Subcutaneous abdominal adipose tissue (tissue), 5 donors: ENCODE measurements at regions not wholly inside any gene's neighbourhood (a gene's known extent, or its start where the extent isn't known, plus 50 kb on each side); places are given as distances from the start of the nearest gene placed in this dataset.
"Not testable (repeated sequence)": the region's sequence is repeated elsewhere in the genome, so short reads cannot be mapped to it uniquely, and the experiment has no call there.

Experiments
- H3K27ac ChIP-seq: one replicate; pipeline ENCODE4 v1.7.0; 2013; ENCODE audit warnings: low read depth, mild to moderate bottlenecking, inconsistent platforms, low read length, moderate library complexity
- H3K27me3 ChIP-seq, 5 donors: one replicate each; pipeline ENCODE4 v1.7.0; 2013; ENCODE audit warnings: low read length in 5 of 5, inconsistent platforms in 1 of 5; ENCODE audit not compliant: control insufficient read depth in 5 of 5, insufficient read depth in 4 of 5
- H3K36me3 ChIP-seq, 5 donors: one replicate each; pipeline ENCODE4 v1.7.0; 2013; ENCODE audit warnings: low read length in 5 of 5; ENCODE audit not compliant: control insufficient read depth in 5 of 5, insufficient read depth in 5 of 5
- H3K4me1 ChIP-seq, 5 donors: one replicate each; pipeline ENCODE4 v1.7.0; 2013; ENCODE audit warnings: low read length in 5 of 5, mild to moderate bottlenecking in 3 of 5, moderate library complexity in 1 of 5; ENCODE audit not compliant: control insufficient read depth in 5 of 5, insufficient read depth in 5 of 5
- H3K4me3 ChIP-seq, 5 donors: one replicate each; pipeline ENCODE4 v1.7.0; 2013; ENCODE audit warnings: low read length in 5 of 5, low read depth in 1 of 5
- H3K9ac ChIP-seq, 5 donors: one replicate each; pipeline ENCODE4 v1.7.0; 2013; ENCODE audit warnings: low read length in 5 of 5, mild to moderate bottlenecking in 4 of 5, moderate library complexity in 3 of 5
- H3K9me3 ChIP-seq, 5 donors: one replicate each; pipeline ENCODE4 v1.7.0; 2013; ENCODE audit warnings: low read length in 5 of 5; ENCODE audit not compliant: control insufficient read depth in 5 of 5
- donor health status: healthy.
- donor health status: healthy.
- donor health status: healthy.
- donor health status: healthy.
- donor health status: healthy.

DNA sequence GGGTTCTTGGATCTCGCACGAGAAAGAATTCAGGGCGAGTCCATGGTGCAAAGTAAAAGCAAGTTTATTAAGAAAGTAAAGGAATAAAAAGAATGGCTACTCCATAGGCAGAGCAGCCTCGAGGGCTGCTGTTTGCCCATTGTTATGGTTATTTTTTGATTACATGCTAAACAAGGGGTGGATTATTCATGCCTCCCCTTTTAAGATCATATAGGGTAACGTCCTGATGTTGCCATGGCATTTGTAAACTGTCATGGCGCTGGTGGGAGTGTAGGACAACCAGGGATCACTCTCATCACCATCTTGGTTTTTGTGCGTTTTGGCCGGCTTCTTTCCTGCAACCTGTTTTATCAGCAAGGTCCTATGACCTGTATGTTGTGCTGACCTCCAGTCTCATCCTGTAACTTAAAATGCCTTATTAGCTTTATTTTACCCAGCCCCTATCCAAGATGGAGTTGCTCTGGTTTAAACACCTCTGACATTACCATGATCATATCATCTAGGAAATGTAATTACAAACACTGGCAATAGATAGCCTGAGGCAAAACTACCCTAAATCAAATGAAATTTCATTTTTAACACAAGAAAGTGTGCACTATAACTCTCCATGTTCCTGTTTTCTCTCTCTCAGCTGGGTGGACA, 94.3 kb upstream of the ATXN3L start:
- Histone ChIP-seq H3K36me3 (no peaks in the 10 kb centered on the region), H3K9ac (no peak overlapping the region), H3K27ac (no peak overlapping the region), H3K9me3 (no peaks in the 10 kb centered on the region), H3K27me3 (peaks cover 0 to 3% (median 0%) of the 10 kb centered on the region in 5 donors), H3K4me1 (no peaks in the 10 kb centered on the region), H3K4me3 (no peak overlapping the region)

DNA sequence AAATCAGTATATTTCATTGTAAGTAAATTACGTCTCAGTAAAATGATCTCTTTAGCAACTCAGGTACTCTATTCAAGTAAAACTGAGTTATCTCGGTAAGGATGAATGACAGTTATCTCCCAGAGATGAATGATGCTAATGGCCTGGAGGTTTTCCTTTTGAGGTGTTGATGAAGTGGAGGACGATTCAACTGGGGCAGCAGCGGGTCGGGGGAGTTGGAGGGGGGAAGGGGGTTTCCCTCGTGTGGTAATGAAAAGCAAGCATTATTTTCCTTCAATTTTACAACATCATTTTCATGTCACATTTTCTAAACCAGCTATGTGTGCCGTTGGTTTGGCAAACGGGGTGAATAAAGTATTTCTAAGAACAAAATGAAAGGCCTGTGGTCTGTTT, 92.4 kb upstream of the ATXN3L start:
- Histone ChIP-seq H3K27me3 (peaks cover 0 to 3% (median 0%) of the 10 kb centered on the region in 5 donors), H3K4me1 (no peaks in the 10 kb centered on the region), H3K9me3 (no peaks in the 10 kb centered on the region), H3K9ac (no peak overlapping the region), H3K27ac (no peak overlapping the region), H3K4me3 (no peak overlapping the region), H3K36me3 (no peaks in the 10 kb centered on the region)

DNA sequence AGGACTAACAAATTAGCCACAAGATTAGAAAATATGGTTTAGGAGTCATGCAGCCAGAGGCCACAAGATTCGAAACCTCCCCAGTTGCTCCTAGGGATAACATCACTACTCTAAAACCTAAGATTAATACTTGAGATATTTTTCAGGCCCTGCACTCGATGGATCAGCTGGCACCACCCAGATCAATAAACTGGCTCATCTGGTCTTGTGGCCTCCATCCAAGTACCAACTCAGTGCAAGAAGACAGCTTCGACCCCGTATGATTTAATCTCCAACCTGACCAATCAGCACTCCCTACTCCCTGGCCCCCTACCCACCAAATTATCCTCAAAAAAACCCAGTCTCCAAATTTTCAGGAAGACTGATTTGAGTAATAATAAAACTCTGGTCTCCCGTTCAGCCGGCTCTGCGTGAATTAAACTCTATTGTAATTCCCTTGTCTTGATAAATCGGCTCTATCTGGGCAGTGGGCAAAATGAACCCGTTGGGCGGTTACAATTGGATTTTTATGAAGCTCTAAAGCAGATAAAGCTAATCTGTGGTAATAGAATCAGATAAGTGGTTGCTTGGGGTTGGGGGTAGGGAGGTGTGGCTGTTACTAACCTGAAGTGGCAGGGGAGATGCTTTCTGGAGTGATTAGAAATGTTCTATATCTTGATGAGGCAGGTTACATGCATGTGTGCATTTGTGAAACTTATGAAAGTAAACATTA, 91.8 kb upstream of the ATXN3L start:
- Histone ChIP-seq H3K9ac (no peak overlapping the region), H3K4me1 (no peaks in the 10 kb centered on the region), H3K4me3 (no peak overlapping the region), H3K9me3 (no peaks in the 10 kb centered on the region), H3K36me3 (no peaks in the 10 kb centered on the region), H3K27ac (no peak overlapping the region), H3K27me3 (peaks cover 0 to 3% (median 0%) of the 10 kb centered on the region in 5 donors)

DNA sequence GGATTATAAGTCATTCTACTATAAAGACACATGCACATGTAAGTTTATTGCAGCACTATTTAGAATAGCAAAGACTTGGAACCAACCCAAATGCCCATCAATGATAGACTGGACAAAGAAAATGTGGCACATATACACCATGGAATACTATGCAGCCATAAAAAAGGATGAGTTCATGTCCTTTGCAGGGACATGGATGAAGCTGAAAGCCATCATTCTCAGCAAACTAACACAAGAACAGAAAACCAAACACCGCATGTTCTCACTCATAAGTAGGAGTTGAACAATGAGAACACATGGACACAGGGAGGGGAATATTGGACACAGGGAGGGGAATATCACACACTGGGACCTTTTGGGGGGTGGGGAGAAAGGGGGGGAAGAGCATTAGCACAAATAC, 88.7 kb upstream of the ATXN3L start:
- not testable (repeated sequence) for H3K4me1 ChIP-seq, H3K9me3 ChIP-seq, H3K27ac ChIP-seq, H3K4me3 ChIP-seq, H3K27me3 ChIP-seq, H3K9ac ChIP-seq, H3K36me3 ChIP-seq

DNA sequence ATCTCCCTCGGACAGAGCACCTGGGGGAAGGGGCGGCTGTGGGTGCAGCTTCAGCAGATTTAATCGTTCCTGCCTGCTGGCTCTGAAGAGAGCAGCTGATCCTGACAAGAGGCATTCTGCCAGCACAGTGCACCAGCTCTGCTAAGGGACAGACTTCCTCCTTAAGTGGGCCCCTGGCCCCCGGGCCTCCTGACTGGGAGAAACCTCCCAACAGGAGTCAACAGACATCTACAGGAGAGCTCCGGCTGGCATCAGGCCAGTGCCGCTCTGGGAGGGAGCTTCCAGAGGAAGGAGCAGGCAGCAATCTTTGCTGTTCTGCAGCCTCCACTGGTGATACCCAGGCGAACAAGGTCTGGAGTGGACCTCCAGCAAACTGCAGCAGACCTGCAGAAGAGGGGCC, 84.9 kb upstream of the ATXN3L start:
- H3K4me1 ChIP-seq, H3K36me3 ChIP-seq, H3K27me3 ChIP-seq, H3K4me3 ChIP-seq, H3K9ac ChIP-seq, H3K9me3 ChIP-seq, H3K27ac ChIP-seq: not testable (repeated sequence)

DNA sequence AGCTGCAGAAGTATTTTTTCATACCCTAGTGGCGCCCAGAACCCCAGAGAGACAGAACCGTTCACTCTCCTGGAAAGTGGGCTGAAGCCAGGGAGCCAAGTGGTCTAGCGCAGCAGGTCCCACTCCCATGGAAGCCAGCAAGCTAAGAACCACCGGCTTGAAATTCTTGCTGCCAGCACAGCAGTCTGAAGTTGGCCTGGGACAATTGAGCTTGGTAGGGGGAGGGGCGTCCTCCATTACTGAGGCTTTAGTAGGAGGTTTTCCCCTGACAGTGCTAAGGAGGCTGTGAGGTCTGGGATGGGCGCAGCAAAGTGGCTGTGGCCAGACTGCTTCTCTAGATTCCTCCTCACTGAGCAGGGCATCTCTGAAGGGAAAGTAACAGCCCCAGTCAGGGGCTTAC, 84.5 kb upstream of the ATXN3L start:
- Histone ChIP-seq H3K4me1 (no peaks in the 10 kb centered on the region), H3K27me3 (peaks cover 2 to 7% (median 7%) of the 10 kb centered on the region in 5 donors), H3K9ac (no peak overlapping the region), H3K36me3 (no peaks in the 10 kb centered on the region), H3K4me3 (no peak overlapping the region), H3K27ac (no peak overlapping the region), H3K9me3 (peaks cover 0 to 3% (median 0%) of the 10 kb centered on the region in 5 donors)

DNA sequence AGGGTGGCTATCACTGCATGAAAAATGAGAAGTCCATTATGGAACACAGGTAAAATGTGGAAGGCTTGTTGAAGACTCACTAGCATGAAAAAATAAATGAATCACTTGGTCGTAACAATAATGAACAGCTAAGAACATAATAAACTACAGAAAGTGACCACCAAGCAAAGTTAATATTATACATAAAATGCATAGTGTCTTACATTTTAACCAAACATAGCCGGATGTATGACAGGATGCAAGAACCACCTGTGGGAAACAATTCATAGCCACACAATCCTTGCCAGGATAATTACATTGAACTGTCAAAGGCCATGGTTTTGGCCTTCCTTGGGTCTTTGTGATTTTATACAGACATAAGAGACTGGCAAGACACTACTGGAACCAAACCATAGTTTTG, 81.9 kb upstream of the ATXN3L start:
- H3K27ac ChIP-seq = no peak overlapping the region
- H3K27me3 ChIP-seq = peaks cover 2 to 7% (median 7%) of the 10 kb centered on the region in 5 donors
- H3K9ac ChIP-seq = no peak overlapping the region
- H3K9me3 ChIP-seq = peaks cover 0 to 4% (median 0%) of the 10 kb centered on the region in 5 donors
- no peak overlapping the region for H3K4me3 ChIP-seq
- H3K36me3 ChIP-seq = no peaks in the 10 kb centered on the region
- H3K4me1 ChIP-seq = no peaks in the 10 kb centered on the region

DNA sequence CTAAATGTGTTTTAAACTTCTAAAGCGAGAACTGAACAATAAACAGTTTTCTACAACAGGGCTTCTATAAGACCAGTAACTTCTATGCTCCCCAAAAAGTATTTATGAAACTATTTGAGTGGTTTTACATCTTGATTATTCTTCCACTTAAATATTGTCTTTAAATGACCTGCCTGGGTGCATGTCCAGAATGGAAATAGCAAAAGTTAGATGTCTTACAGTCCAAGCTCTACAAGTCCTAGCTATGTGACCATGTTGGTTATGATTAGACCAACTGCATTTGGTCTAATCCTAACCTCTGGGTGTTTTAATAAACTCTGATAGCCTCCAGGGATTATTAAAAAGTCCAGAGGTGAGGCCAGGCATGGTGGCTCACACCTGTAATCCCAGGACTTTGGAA, 79.0 kb upstream of the ATXN3L start:
- Histone ChIP-seq H3K9me3 (peaks cover 0 to 4% (median 0%) of the 10 kb centered on the region in 5 donors), H3K27ac (no peak overlapping the region), H3K4me3 (no peak overlapping the region), H3K9ac (no peak overlapping the region), H3K36me3 (no peaks in the 10 kb centered on the region), H3K4me1 (no peaks in the 10 kb centered on the region), H3K27me3 (peaks cover 2 to 7% (median 4%) of the 10 kb centered on the region in 5 donors)

DNA sequence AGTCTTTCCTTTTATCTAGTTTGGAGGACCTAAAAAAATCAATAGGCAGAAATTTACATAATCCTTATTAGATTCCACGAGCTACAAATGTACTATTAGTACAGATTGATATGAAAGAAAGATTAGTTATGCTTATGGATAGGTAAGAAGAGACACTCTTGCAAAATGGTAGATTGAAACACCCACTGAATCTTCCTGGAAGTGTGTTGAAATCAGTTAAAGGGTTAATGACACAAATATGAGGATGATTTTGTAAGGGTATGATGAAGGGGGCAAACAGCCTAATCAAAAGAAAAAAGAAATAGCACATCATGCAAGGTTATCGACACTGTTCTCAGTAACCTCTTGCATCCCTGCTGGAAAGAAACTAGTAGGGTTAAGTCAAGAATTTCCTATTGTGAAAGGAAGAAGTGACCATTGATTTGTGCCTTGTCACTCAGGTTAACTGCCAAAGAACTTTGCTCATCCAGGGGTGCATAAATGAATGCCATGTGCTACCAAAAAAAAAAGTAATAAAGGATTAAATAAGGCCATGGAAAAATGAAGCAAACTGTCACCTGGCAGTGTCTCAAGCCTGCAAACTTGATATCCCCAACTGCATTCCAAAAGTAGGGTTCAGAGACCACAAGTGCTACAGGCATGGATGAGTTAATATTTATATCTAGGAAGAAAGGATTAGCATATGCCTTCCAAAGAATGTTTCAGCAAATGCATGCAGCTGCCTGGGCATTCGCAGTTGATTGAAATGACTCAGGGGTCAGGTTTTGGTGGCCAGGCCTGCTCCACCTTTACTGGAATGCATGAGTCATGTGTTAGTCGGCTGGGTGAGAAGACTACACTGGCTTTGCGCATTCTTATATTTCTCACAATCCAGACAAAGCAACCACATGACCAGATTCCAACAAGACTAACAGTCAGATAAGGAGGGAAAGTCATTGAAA, 78.3 kb upstream of the ATXN3L start:
- no peaks in the 10 kb centered on the region for H3K36me3 ChIP-seq
- peaks cover under 1 to 8% (median 2%) of the 10 kb centered on the region in 5 donors for H3K27me3 ChIP-seq
- peaks cover 0 to 4% (median 0%) of the 10 kb centered on the region in 5 donors for H3K9me3 ChIP-seq
- no peak overlapping the region for H3K9ac ChIP-seq
- no peaks in the 10 kb centered on the region for H3K4me1 ChIP-seq
- H3K4me3 ChIP-seq = no peak overlapping the region
- no peak overlapping the region for H3K27ac ChIP-seq

DNA sequence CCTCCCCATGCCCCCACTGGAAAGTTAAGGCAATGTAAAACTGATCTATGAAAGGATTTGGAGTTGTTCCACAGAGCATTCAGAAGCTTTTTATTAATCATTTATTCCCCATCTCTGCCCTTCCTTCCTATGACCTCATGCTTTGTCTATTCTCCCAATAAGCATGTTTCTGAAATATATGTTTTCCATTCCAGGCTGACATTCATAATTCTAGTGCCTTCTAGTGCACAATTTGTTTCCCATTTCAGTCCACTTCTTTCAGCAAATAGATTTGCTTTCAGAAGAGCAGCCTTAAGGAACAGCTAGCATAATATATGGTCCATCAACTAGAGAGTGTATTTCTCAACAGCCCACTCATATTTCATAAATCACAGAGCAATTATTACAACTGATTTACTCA, 77.1 kb upstream of the ATXN3L start:
- Histone ChIP-seq H3K27ac (no peak overlapping the region), H3K9ac (no peak overlapping the region), H3K4me1 (no peaks in the 10 kb centered on the region), H3K4me3 (no peak overlapping the region), H3K36me3 (no peaks in the 10 kb centered on the region), H3K9me3 (peaks cover 0 to 4% (median 0%) of the 10 kb centered on the region in 5 donors), H3K27me3 (peaks cover 0 to 8% (median 0%) of the 10 kb centered on the region in 5 donors)
